Prostate gland (tissue), 2 donors: ENCODE measurements at regions not wholly inside any gene's neighbourhood (a gene's known extent, or its start where the extent isn't known, plus 50 kb on each side); places are given as distances from the start of the nearest gene placed in this dataset.
"Not testable (repeated sequence)": the region's sequence is repeated elsewhere in the genome, so short reads cannot be mapped to it uniquely, and the experiment has no call there.

Experiments used
- DNase-seq: peaks from one replicate; pipeline ENCODE4 v3.0.0-alpha.2; 2019; ENCODE audit warnings: low spot score
- H3K27ac ChIP-seq, 2 donors: fragments of 200-600 bp; sonication (generic); 2 replicates each; pipeline ENCODE4 v1.5.1; 2017 to 2019
- H3K27me3 ChIP-seq: fragments of 200-600 bp; sonication (generic); replicated peaks from 2 replicates; pipeline ENCODE4 v1.5.1; 2019; ENCODE audit not compliant: insufficient read depth
- H3K36me3 ChIP-seq, 2 donors: fragments of 200-600 bp; sonication (generic); 1 replicate in 1 of 2; 2 replicates in 1 of 2; pipeline versions ENCODE4 v1.5.1 to v1.8.1; 2017 to 2019
- H3K4me1 ChIP-seq: fragments of 200-600 bp; sonication (generic); replicated peaks from 2 replicates; pipeline ENCODE4 v1.5.1; 2019
- H3K4me3 ChIP-seq, 2 donors: fragments of 200-600 bp; sonication (generic); 2 replicates each; pipeline ENCODE4 v1.5.1; 2017 to 2019
- H3K9me3 ChIP-seq: fragments of 200-600 bp; sonication (generic); 2 replicates; pipeline ENCODE4 v1.5.1; 2017
- CTCF ChIP-seq, 4 experiments: fragments of 200-600 bp in 2 of 4; fragments of 450-650 bp in 2 of 4; sonication (generic) in 2 of 4; IDR thresholded peaks; 1 replicate in 3 of 4; 2 replicates in 1 of 4; pipeline ENCODE4 v1.5.1; 2016 to 2019; ENCODE audit warnings: antibody characterized with exemption in 4 of 4, mild to moderate bottlenecking in 2 of 4, moderate library complexity in 2 of 4
- POLR2A ChIP-seq: fragments of 450-650 bp; IDR thresholded peaks from one replicate; pipeline ENCODE4 v1.6.1; 2016; ENCODE audit warnings: antibody characterized with exemption, mild to moderate bottlenecking
- POLR2AphosphoS5 ChIP-seq: sonication (generic); formaldehyde crosslinking; IDR thresholded peaks from one replicate; pipeline ENCODE4 v1.6.1; 2017; ENCODE audit warnings: antibody characterized with exemption
- WGBS: methylation state at CpG from one replicate; pipeline ENCODE4 v1.1.5; 2018; 5-methylcytosine and 5-hydroxymethylcytosine counted together
- intact Hi-C: fragments of 100-400 bp; cut with DNase I; formaldehyde crosslinking; loops from one replicate; pipeline ENCODE4 v1.14.2; 2022

DNA sequence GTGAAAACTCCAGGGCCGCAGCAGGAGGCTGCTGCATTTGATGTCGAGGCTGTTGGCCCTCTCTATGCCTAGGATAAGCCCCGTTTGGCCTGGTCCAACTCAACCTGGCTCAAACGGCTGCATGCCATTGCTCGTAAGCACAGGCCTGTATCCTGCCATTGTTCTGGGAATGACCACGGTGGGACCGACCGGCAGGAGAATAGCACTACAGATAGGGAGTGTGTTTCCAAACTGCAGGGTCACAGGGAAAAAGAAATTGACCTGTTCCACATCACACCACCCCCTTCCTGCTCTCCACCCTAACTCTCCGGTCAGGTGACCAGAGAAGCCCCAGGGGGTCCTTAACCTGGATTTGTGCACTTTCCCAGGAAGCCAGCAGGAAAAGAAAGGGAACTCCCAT is 278.7 kb upstream of the KLF4 start:
- Histone ChIP-seq H3K4me3 (no peak overlapping the region), H3K27me3 (no peaks in the 10 kb centered on the region), H3K9me3 (no peaks in the 10 kb centered on the region), H3K27ac (no peak overlapping the region), H3K36me3 (no peaks in the 10 kb centered on the region), H3K4me1 (no peaks in the 10 kb centered on the region)
- intact Hi-C loops: no loop called here
- no peak for TF ChIP-seq CTCF (IDR thresholded peaks at IDR 0.05)
- TF ChIP-seq POLR2AphosphoS5: no peak
- no peak for TF ChIP-seq POLR2A
- no peak for DNase-seq
- 74% methylated on average over 9 of the region's 9 CpGs for WGBS

DNA sequence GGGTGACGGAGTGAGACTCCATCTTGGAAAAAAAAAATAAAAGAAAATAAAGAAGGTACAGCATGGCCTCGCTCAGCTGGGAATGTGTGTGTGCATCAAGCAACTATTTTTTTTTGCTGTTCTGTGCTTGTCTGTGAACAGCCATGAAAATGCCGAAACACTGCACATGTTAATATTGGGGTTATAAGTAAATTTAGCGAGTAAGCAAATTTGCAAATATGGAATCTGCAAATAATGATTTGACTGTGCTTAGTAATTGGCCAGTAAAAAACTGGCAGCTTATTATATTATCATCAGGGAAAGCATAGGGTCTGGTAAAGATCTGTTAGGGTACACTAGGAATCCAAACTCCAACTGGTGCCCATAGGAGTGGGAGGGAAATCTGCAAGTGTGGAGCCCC is 278.1 kb upstream of the KLF4 start:
- no peak for DNase-seq
- no peaks in the 10 kb centered on the region for H3K27me3 ChIP-seq
- no peaks in the 10 kb centered on the region for H3K36me3 ChIP-seq
- H3K27ac ChIP-seq: no peak overlapping the region
- 96% methylated on average over 4 of the region's 4 CpGs for WGBS
- no peaks in the 10 kb centered on the region for H3K9me3 ChIP-seq
- intact Hi-C loops: no loop called here
- TF ChIP-seq POLR2AphosphoS5 (no peak), POLR2A (no peak), CTCF (IDR thresholded peaks at IDR 0.05) (no peak)
- no peaks in the 10 kb centered on the region for H3K4me1 ChIP-seq
- no peak overlapping the region for H3K4me3 ChIP-seq

DNA sequence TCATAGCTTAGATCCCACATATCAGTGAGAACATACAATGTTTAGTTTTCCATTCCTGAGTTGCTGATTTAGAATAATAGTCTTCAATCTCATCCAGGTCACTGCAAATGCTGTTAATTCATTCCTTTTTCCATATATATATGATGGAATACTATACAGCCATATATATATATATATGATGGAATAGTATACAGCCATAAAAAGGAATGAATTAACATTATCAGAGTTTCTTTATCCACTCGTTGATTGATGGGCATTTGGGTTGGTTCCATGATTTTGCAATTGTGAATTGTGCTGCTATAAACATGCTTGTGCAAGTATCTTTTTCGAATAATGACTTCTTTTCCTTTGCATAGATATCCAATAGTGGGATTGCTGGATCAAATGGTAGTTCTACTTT is 273.9 kb upstream of the KLF4 start:
- H3K9me3 ChIP-seq, H3K4me3 ChIP-seq, H3K4me1 ChIP-seq, DNase-seq, H3K27ac ChIP-seq, H3K27me3 ChIP-seq, intact Hi-C loops, H3K36me3 ChIP-seq: not testable (repeated sequence)
- WGBS: 93% methylated on average over 2 of the region's 2 CpGs

DNA sequence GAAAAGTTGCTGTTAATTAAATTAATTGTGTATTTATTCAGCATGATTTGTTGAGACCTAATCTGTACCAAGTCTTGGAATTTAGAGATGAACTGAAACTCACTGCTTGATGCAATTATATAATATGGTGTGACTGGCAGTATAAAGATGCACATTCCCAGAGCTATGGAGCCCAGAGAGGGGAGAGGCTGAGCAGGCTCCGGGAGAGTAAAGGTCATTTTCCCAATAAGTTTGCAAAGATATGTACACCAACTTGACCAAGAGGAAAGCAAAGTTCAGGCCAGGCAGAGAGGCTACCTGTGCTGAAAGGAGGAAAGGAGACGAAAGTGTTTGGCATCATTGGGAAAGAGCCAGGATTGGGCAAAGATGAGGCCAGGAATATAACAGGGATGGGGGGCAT is 271.7 kb upstream of the KLF4 start:
- Histone ChIP-seq H3K9me3 (no peaks in the 10 kb centered on the region), H3K36me3 (no peaks in the 10 kb centered on the region), H3K4me3 (no peak overlapping the region), H3K27me3 (no peaks in the 10 kb centered on the region), H3K4me1 (no peaks in the 10 kb centered on the region), H3K27ac (no peak overlapping the region)
- WGBS: 82% methylated on average over 2 of the region's 2 CpGs
- TF ChIP-seq CTCF (IDR thresholded peaks at IDR 0.05) (no peak), POLR2A (no peak), POLR2AphosphoS5 (no peak)
- DNase-seq: no peak
- intact Hi-C loops: no loop called here

DNA sequence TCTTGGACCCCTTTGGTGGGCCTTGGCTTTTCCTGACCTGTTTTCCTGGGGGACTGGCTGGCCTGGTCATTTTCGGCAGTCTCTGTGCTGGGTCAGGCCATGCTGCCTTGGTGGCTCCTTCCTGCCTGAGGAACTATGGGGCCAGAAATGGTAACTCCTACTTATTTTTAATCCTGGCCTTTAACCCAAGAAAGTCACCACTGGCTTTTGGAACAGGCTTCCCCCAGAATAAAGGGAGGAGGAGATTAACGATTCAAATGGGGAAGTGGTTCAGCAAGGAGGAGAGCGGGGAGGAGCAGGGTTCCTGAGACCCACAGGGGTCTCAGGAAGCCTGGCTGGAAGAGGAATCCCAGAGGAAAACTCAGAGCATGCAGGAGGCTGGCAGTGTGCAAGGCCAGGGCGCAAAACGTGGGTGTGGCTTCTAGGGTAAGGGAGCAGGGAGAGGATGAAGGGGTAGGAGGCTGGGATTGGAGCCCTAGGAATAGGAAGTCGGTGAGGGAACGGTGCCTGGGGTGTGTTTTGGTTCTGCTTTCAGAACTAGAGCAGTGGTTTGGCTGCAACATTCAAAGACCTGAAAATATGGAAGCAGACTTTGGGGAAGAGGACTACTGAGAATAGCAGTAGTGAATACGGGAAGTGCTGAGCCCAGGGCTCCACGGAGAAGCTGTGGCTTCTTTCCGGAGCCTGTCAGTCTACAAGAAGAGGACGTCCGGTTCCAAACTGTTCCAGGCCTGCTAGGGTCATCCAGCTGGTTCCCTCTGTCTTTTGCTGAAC is 271.1 kb upstream of the KLF4 start:
- Histone ChIP-seq H3K4me1 (no peaks in the 10 kb centered on the region), H3K27me3 (no peaks in the 10 kb centered on the region), H3K36me3 (no peaks in the 10 kb centered on the region), H3K27ac (no peak overlapping the region), H3K4me3 (no peak overlapping the region), H3K9me3 (no peaks in the 10 kb centered on the region)
- intact Hi-C loops: no loop called here
- WGBS: 77% methylated on average over 12 of the region's 12 CpGs
- no peak for TF ChIP-seq CTCF (IDR thresholded peaks at IDR 0.05)
- no peak for TF ChIP-seq POLR2AphosphoS5
- no peak for TF ChIP-seq POLR2A
- no peak for DNase-seq
